ENCODE measurements at regions not wholly inside any gene's neighbourhood (a gene's known extent, or its start where the extent isn't known, plus 50 kb on each side); places are given as distances from the start of the nearest gene placed in this dataset.

- Mint-ChIP-seq H3K27me3 (ENCODE audit: low read depth) (peaks cover 11% of the 10 kb centered on the region), H3K4me1 (no peaks in the 10 kb centered on the region), H3K4me3 (no peak overlapping the region), H3K9me3 (no peaks in the 10 kb centered on the region), H3K27ac (no peak overlapping the region), H3K36me3 (no peaks in the 10 kb centered on the region)
- TF ChIP-seq CTCF (IDR thresholded peaks at IDR 0.05; ENCODE audit: unreplicated experiment): no peak
- no peak for DNase-seq (ENCODE audit: low spot score in 2 of 2, unreplicated experiment in 2 of 2)
Observed at GRCh38 chr2:104120171-104120570, 733.7 kb upstream of the POU3F3 start.

GRCh38 chr2:104125096-104125495 is 728.8 kb upstream of the POU3F3 start:
- DNase-seq (ENCODE audit: low spot score in 2 of 2, unreplicated experiment in 2 of 2): no peak
- no peaks in the 10 kb centered on the region for H3K4me1 Mint-ChIP-seq
- H3K9me3 Mint-ChIP-seq: no peaks in the 10 kb centered on the region
- no peak for TF ChIP-seq CTCF (IDR thresholded peaks at IDR 0.05; ENCODE audit: unreplicated experiment)
- H3K27me3 Mint-ChIP-seq (ENCODE audit: low read depth): peaks cover 13% of the 10 kb centered on the region
- no peaks in the 10 kb centered on the region for H3K36me3 Mint-ChIP-seq
- H3K4me3 Mint-ChIP-seq: no peak overlapping the region
- no peak overlapping the region for H3K27ac Mint-ChIP-seq

GRCh38 chr2:104127049-104127770 is 726.7 kb upstream of the POU3F3 start:
- no peak for DNase-seq (ENCODE audit: low spot score in 2 of 2, unreplicated experiment in 2 of 2)
- TF ChIP-seq CTCF (IDR thresholded peaks at IDR 0.05; ENCODE audit: unreplicated experiment): no peak
- peaks cover 3% of the 10 kb centered on the region for H3K27me3 Mint-ChIP-seq (ENCODE audit: low read depth)
- H3K4me3 Mint-ChIP-seq: no peak overlapping the region
- no peak overlapping the region for H3K27ac Mint-ChIP-seq
- H3K9me3 Mint-ChIP-seq: no peaks in the 10 kb centered on the region
- H3K4me1 Mint-ChIP-seq: no peaks in the 10 kb centered on the region
- H3K36me3 Mint-ChIP-seq: no peaks in the 10 kb centered on the region

GRCh38 chr2:104140361-104140760 is 713.6 kb upstream of the POU3F3 start:
- H3K36me3 Mint-ChIP-seq: no peaks in the 10 kb centered on the region
- H3K9me3 Mint-ChIP-seq: peaks cover 8% of the 10 kb centered on the region
- TF ChIP-seq CTCF (IDR thresholded peaks at IDR 0.05; ENCODE audit: unreplicated experiment): no peak
- DNase-seq (ENCODE audit: low spot score in 2 of 2, unreplicated experiment in 2 of 2): no peak
- H3K4me1 Mint-ChIP-seq: peaks cover 2% of the 10 kb centered on the region
- no peak overlapping the region for H3K4me3 Mint-ChIP-seq
- H3K27ac Mint-ChIP-seq: no peak overlapping the region
- peaks cover 7% of the 10 kb centered on the region for H3K27me3 Mint-ChIP-seq (ENCODE audit: low read depth)

GRCh38 chr2:104158191-104158590 is 695.7 kb upstream of the POU3F3 start:
- no peak overlapping the region for H3K4me3 Mint-ChIP-seq
- TF ChIP-seq CTCF (IDR thresholded peaks at IDR 0.05; ENCODE audit: unreplicated experiment): no peak
- H3K27me3 Mint-ChIP-seq (ENCODE audit: low read depth): peaks cover 9% of the 10 kb centered on the region
- no peaks in the 10 kb centered on the region for H3K36me3 Mint-ChIP-seq
- no peak overlapping the region for H3K27ac Mint-ChIP-seq
- H3K4me1 Mint-ChIP-seq: no peaks in the 10 kb centered on the region
- no peaks in the 10 kb centered on the region for H3K9me3 Mint-ChIP-seq
- no peak for DNase-seq (ENCODE audit: low spot score in 2 of 2, unreplicated experiment in 2 of 2)
